ENCODE measurements at regions not wholly inside any gene's neighbourhood (a gene's known extent, or its start where the extent isn't known, plus 50 kb on each side); places are given as distances from the start of the nearest gene placed in this dataset.

- TF ChIP-seq CTCF (IDR thresholded peaks at IDR 0.05; ENCODE audit: low read depth, low read length, missing input control) (no peak), HNF4G (IDR thresholded peaks at IDR 0.05) (no peak), YY1 (IDR thresholded peaks at IDR 0.05) (no peak), SP1 (IDR thresholded peaks at IDR 0.05) (no peak), HNF4A (conservative IDR thresholded peaks at IDR 0.05) (no peak), MAX (IDR thresholded peaks at IDR 0.05) (no peak), REST (IDR thresholded peaks at IDR 0.05) (no peak), EGR1 (IDR thresholded peaks at IDR 0.05; ENCODE audit: low read depth in 2 of 2) (no peak), JUND (IDR thresholded peaks at IDR 0.05) (no peak), TAF1 (conservative IDR thresholded peaks at IDR 0.05) (no peak), ATF3 (IDR thresholded peaks at IDR 0.05) (no peak), ZBTB33 (IDR thresholded peaks at IDR 0.05) (no peak)
Measured at GRCh38 chr5:82375488-82376244, 97.5 kb upstream of the RPS23 start.
